Breast epithelium (tissue), 4 donors: ENCODE measurements at regions not wholly inside any gene's neighbourhood (a gene's known extent, or its start where the extent isn't known, plus 50 kb on each side); places are given as distances from the start of the nearest gene placed in this dataset.

ENCODE experiments used
- DNase-seq, 2 donors: peaks; one replicate each; pipeline ENCODE4 v3.0.0-alpha.2; 2019; ENCODE audit warnings: low spot score in 2 of 2
- H3K27ac ChIP-seq, 2 donors: fragments of 200-600 bp; sonication (generic) in 1 of 2; one replicate each; pipeline ENCODE4 v1.5.1; 2016 to 2019; ENCODE audit warnings: mild to moderate bottlenecking in 1 of 2
- H3K27me3 ChIP-seq, 2 donors: fragments of 200-600 bp; sonication (generic) in 1 of 2; one replicate each; pipeline versions ENCODE4 v1.5.1 to v1.6.0; 2017 to 2019; ENCODE audit warnings: control low read depth in 1 of 2, mild to moderate bottlenecking in 1 of 2
- H3K36me3 ChIP-seq: fragments of 200-600 bp; one replicate; pipeline ENCODE4 v1.5.1; 2019
- H3K4me1 ChIP-seq, 2 donors: fragments of 200-600 bp; sonication (generic); one replicate each; pipeline ENCODE4 v1.5.1; 2016 to 2019; ENCODE audit warnings: control low read depth in 1 of 2
- H3K4me3 ChIP-seq, 3 donors: fragments of 200-600 bp; sonication (generic); 1 replicate in 2 of 3; 2 replicates in 1 of 3; pipeline ENCODE4 v1.5.1; 2016 to 2019; ENCODE audit warnings: mild to moderate bottlenecking in 3 of 3, moderate library complexity in 2 of 3
- H3K9me3 ChIP-seq, 2 donors: fragments of 200-600 bp; sonication (generic) in 1 of 2; one replicate each; pipeline ENCODE4 v1.5.1; 2016 to 2019; ENCODE audit warnings: control low read depth in 1 of 2
- POLR2A ChIP-seq: fragments of 450-650 bp; IDR thresholded peaks from one replicate; pipeline ENCODE4 v1.6.1; 2016; ENCODE audit warnings: antibody characterized with exemption, mild to moderate bottlenecking, moderate library complexity
- POLR2AphosphoS5 ChIP-seq, 3 donors: sonication (generic); formaldehyde crosslinking; IDR thresholded peaks; one replicate each; pipeline ENCODE4 v1.6.1; 2017; ENCODE audit warnings: antibody characterized with exemption in 3 of 3
- intact Hi-C: fragments of 100-400 bp; cut with DNase I; formaldehyde crosslinking; loops from one replicate; pipeline ENCODE4 v1.15.1; 2023; ENCODE audit warnings: low total_unique reads
- TF ChIP-seq, protein P1 (sequence below), 3 donors: fragments of 450-650 bp; IDR thresholded peaks; one replicate each; pipeline ENCODE4 v1.5.1; 2016 to 2017; ENCODE audit warnings: antibody characterized with exemption in 3 of 3, mild to moderate bottlenecking in 3 of 3, moderate library complexity in 3 of 3

DNA sequence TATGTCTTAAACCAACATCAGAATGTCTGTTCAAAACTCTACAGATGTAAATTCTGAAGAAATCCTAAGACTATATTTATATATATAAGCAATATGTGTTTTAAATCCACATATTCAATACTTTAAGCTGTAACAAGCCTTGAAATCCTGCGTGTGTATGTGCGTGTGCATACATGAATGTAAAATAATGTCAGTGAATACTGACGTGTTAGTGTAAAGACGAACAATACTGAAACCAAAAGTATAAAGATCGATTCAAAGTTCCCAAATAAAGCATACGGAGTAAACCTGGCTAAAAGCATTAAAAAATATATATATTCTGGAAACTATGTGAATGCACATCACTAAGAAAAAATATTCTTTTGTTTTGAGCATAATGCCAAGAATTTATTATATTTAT is 668.6 kb upstream of the NCAM2 start:
- no peaks in the 10 kb centered on the region for H3K27me3 ChIP-seq
- no peaks in the 10 kb centered on the region for H3K36me3 ChIP-seq
- H3K9me3 ChIP-seq: no peaks in the 10 kb centered on the region
- no peak overlapping the region for H3K27ac ChIP-seq
- DNase-seq: no peak
- intact Hi-C loops: no loop called here
- TF ChIP-seq, protein P1, sequence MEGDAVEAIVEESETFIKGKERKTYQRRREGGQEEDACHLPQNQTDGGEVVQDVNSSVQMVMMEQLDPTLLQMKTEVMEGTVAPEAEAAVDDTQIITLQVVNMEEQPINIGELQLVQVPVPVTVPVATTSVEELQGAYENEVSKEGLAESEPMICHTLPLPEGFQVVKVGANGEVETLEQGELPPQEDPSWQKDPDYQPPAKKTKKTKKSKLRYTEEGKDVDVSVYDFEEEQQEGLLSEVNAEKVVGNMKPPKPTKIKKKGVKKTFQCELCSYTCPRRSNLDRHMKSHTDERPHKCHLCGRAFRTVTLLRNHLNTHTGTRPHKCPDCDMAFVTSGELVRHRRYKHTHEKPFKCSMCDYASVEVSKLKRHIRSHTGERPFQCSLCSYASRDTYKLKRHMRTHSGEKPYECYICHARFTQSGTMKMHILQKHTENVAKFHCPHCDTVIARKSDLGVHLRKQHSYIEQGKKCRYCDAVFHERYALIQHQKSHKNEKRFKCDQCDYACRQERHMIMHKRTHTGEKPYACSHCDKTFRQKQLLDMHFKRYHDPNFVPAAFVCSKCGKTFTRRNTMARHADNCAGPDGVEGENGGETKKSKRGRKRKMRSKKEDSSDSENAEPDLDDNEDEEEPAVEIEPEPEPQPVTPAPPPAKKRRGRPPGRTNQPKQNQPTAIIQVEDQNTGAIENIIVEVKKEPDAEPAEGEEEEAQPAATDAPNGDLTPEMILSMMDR (IDR thresholded peaks at IDR 0.05): no peak
- TF ChIP-seq POLR2AphosphoS5 (IDR thresholded peaks at IDR 0.05): no peak
- H3K4me1 ChIP-seq: no peaks in the 10 kb centered on the region
- H3K4me3 ChIP-seq: no peak overlapping the region

DNA sequence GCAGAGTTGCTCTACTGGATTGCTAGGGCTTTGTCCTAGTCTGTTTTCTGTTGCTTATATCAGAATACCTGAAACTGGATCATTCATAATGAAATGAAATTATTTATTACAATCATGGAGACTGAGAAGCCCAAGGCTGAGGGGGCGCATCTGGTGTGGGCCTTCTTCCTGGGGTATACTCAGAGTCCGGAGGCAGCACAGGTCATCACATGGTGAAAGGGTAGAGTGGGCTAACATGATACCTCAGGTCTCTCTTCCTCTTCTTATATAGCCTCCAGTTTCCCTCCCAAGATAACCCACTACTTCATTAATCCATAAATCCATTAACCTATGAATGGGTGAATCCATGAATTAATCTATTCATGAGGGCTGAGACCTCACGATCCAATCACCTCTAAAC is 667.6 kb upstream of the NCAM2 start:
- no peaks in the 10 kb centered on the region for H3K27me3 ChIP-seq
- intact Hi-C loops: no loop called here
- no peak overlapping the region for H3K27ac ChIP-seq
- TF ChIP-seq, protein P1 (IDR thresholded peaks at IDR 0.05): no peak
- no peak for TF ChIP-seq POLR2A
- TF ChIP-seq POLR2AphosphoS5 (IDR thresholded peaks at IDR 0.05): no peak
- H3K4me3 ChIP-seq: no peak overlapping the region
- DNase-seq: no peak
- no peaks in the 10 kb centered on the region for H3K9me3 ChIP-seq
- no peaks in the 10 kb centered on the region for H3K36me3 ChIP-seq
- no peaks in the 10 kb centered on the region for H3K4me1 ChIP-seq

DNA sequence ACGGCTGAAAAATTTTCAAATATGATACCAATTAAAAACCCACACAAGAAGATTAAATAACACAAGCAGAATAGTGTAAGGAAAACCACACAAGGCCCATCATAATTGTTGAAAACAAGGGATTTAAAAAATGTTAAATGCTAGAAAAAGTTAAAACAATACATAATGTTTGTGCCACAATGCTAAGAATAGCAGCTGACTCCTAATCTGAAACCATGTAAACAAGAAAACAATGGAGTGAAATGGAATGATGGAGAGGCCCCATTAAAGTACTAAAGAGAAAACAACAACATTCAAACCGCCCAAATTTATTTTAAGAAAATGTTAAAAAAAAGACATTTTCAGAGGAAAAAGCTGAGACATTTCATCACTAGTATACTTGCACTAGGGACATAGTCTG is 663.6 kb upstream of the NCAM2 start:
- TF ChIP-seq, protein P1 (IDR thresholded peaks at IDR 0.05): no peak
- TF ChIP-seq POLR2AphosphoS5 (IDR thresholded peaks at IDR 0.05): no peak
- no peak for TF ChIP-seq POLR2A
- intact Hi-C loops: no loop called here
- no peak overlapping the region for H3K27ac ChIP-seq
- no peaks in the 10 kb centered on the region for H3K9me3 ChIP-seq
- no peaks in the 10 kb centered on the region for H3K36me3 ChIP-seq
- DNase-seq: no peak
- no peak overlapping the region for H3K4me3 ChIP-seq
- no peaks in the 10 kb centered on the region for H3K4me1 ChIP-seq
- no peaks in the 10 kb centered on the region for H3K27me3 ChIP-seq

DNA sequence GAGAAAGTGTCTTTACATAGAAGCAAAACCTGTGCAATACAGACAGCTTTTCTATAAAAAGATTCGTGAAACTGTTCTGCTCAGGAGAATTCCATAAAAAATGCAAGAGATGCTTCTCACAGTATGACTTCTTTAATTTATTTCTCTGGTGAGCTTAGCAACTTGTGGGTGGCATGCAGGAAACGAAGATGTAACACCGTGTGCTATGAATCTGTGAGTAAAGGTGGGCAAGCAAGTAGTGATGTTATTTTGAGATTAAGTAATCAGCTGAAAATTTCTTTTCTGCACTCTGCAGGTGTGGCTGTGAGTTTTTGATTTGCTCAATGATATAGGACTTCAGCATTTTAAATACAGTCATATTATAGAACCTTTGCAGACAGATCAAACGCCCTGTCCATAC is 656.8 kb upstream of the NCAM2 start:
- H3K36me3 ChIP-seq: no peaks in the 10 kb centered on the region
- TF ChIP-seq, protein P1 (IDR thresholded peaks at IDR 0.05): no peak
- TF ChIP-seq POLR2A (no peak), POLR2AphosphoS5 (IDR thresholded peaks at IDR 0.05) (no peak)
- H3K27ac ChIP-seq: no peak overlapping the region
- no peak for DNase-seq
- no peaks in the 10 kb centered on the region for H3K27me3 ChIP-seq
- intact Hi-C loops: no loop called here
- no peaks in the 10 kb centered on the region for H3K4me1 ChIP-seq
- no peak overlapping the region for H3K4me3 ChIP-seq
- H3K9me3 ChIP-seq: no peaks in the 10 kb centered on the region

DNA sequence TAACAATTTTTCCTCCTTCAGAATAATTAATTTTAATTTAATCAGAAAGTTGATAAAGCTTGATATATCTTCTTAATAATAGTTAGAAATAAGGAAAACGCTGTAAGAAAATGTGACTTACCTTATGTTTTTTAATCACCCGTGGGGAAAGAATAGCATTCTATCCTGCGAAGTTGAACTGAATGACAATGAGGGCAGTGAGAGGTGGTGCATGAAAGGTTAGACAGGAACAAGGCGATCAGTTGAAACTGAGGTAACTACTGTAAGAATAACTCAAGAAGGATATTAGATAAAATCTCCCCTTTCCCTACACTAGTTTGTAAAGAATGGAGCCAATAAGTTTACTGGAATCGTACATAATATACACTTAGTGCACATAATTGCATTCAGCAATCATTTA is 655.0 kb upstream of the NCAM2 start:
- TF ChIP-seq POLR2AphosphoS5 (IDR thresholded peaks at IDR 0.05): no peak
- TF ChIP-seq, protein P1 (IDR thresholded peaks at IDR 0.05): no peak
- no peak for TF ChIP-seq POLR2A
- intact Hi-C loops: no loop called here
- DNase-seq: no peak
- Histone ChIP-seq H3K36me3 (no peaks in the 10 kb centered on the region), H3K27me3 (no peaks in the 10 kb centered on the region), H3K4me1 (no peaks in the 10 kb centered on the region), H3K27ac (no peak overlapping the region), H3K4me3 (no peak overlapping the region), H3K9me3 (no peaks in the 10 kb centered on the region)
